Activated naive CD8-positive, alpha-beta T cell treated with anti-CD3 and anti-CD28 coated beads, Interleukin-2, amount 10 ng/mL, durations not matched to agents 7 days and 5 days (primary cell): ENCODE measurements at regions not wholly inside any gene's neighbourhood (a gene's known extent, or its start where the extent isn't known, plus 50 kb on each side); places are given as distances from the start of the nearest gene placed in this dataset.

Experiments
- ATAC-seq: fragments of 150-1000 bp; cut with Tn5 transposase; one replicate; pipeline ENCODE4 v1.10.0; 2021; ENCODE audit warnings: low read depth, moderate library complexity
- POLR2A ChIA-PET: fragments of 350-600 bp; sonication (Branson Sonifier 250); formaldehyde crosslinking; loops from one replicate; lab custom pipeline; 2021; ENCODE audit warnings: antibody characterized with exemption; lab: Charles Lee
- DNase-seq: peaks from one replicate; pipeline ENCODE4 v3.0.0; 2021
- H3K27ac Mint-ChIP-seq: one replicate; pipeline ENCODE4 v1.8.0; 2022; ENCODE audit warnings: mild to moderate bottlenecking, mixed read lengths
- H3K27me3 Mint-ChIP-seq: one replicate; pipeline ENCODE4 v1.8.0; 2022; ENCODE audit warnings: mild to moderate bottlenecking, moderate library complexity, mixed read lengths
- H3K36me3 Mint-ChIP-seq: one replicate; pipeline ENCODE4 v1.8.0; 2021; ENCODE audit warnings: mild to moderate bottlenecking, mixed read lengths
- H3K4me1 Mint-ChIP-seq: one replicate; pipeline ENCODE4 v1.8.0; 2021; ENCODE audit warnings: mixed read lengths
- H3K4me3 Mint-ChIP-seq: one replicate; pipeline ENCODE4 v1.8.0; 2022; ENCODE audit warnings: mild to moderate bottlenecking, moderate library complexity, mixed read lengths
- H3K9me3 Mint-ChIP-seq: one replicate; pipeline ENCODE4 v1.8.0; 2021; ENCODE audit warnings: mixed read lengths

GRCh38 chr1:177377866-177378265 lies 207.1 kb downstream of the BRINP2 start:
- Mint-ChIP-seq H3K27ac (no peak overlapping the region), H3K4me1 (no peaks in the 10 kb centered on the region), H3K36me3 (no peaks in the 10 kb centered on the region), H3K9me3 (peaks cover 5% of the 10 kb centered on the region), H3K27me3 (no peaks in the 10 kb centered on the region), H3K4me3 (no peak overlapping the region)
- POLR2A ChIA-PET, result no interaction called here
- ATAC-seq, result no peak
- no peak for DNase-seq

GRCh38 chr1:177368255-177368654 lies 197.5 kb downstream of the BRINP2 start:
- POLR2A ChIA-PET, result no interaction called here
- ATAC-seq, result no peak
- Mint-ChIP-seq H3K9me3 (no peaks in the 10 kb centered on the region), H3K4me1 (peaks cover 1% of the 10 kb centered on the region), H3K4me3 (no peak overlapping the region), H3K36me3 (no peaks in the 10 kb centered on the region), H3K27ac (no peak overlapping the region), H3K27me3 (no peaks in the 10 kb centered on the region)
- no peak for DNase-seq

GRCh38 chr1:177366091-177366490 lies 195.3 kb downstream of the BRINP2 start:
- no peaks in the 10 kb centered on the region for H3K27me3 Mint-ChIP-seq
- no peaks in the 10 kb centered on the region for H3K9me3 Mint-ChIP-seq
- POLR2A ChIA-PET, result no interaction called here
- no peak for DNase-seq
- no peak overlapping the region for H3K27ac Mint-ChIP-seq
- ATAC-seq, result no peak
- peaks cover 1% of the 10 kb centered on the region for H3K4me1 Mint-ChIP-seq
- H3K4me3 Mint-ChIP-seq, result no peak overlapping the region
- no peaks in the 10 kb centered on the region for H3K36me3 Mint-ChIP-seq

GRCh38 chr1:177360791-177361190 lies 190.0 kb downstream of the BRINP2 start:
- H3K4me3 Mint-ChIP-seq, result no peak overlapping the region
- H3K9me3 Mint-ChIP-seq, result no peaks in the 10 kb centered on the region
- H3K36me3 Mint-ChIP-seq, result no peaks in the 10 kb centered on the region
- POLR2A ChIA-PET, result no interaction called here
- DNase-seq, result no peak
- H3K4me1 Mint-ChIP-seq, result no peaks in the 10 kb centered on the region
- no peak for ATAC-seq
- H3K27me3 Mint-ChIP-seq, result no peaks in the 10 kb centered on the region
- H3K27ac Mint-ChIP-seq, result no peak overlapping the region

- H3K27ac Mint-ChIP-seq, result no peak overlapping the region
- no peaks in the 10 kb centered on the region for H3K4me1 Mint-ChIP-seq
- no peaks in the 10 kb centered on the region for H3K27me3 Mint-ChIP-seq
- POLR2A ChIA-PET, result no interaction called here
- no peaks in the 10 kb centered on the region for H3K36me3 Mint-ChIP-seq
- DNase-seq, result no peak
- no peaks in the 10 kb centered on the region for H3K9me3 Mint-ChIP-seq
- H3K4me3 Mint-ChIP-seq, result no peak overlapping the region
- ATAC-seq, result no peak
These were observed 186.1 kb downstream of the BRINP2 start for GRCh38 chr1:177356674-177357435.

GRCh38 chr1:177355575-177355974 lies 184.8 kb downstream of the BRINP2 start:
- POLR2A ChIA-PET, result no interaction called here

GRCh38 chr1:177354247-177354646 lies 183.5 kb downstream of the BRINP2 start:
- Mint-ChIP-seq H3K36me3 (no peaks in the 10 kb centered on the region), H3K4me3 (no peak overlapping the region), H3K9me3 (no peaks in the 10 kb centered on the region), H3K4me1 (no peaks in the 10 kb centered on the region), H3K27ac (no peak overlapping the region), H3K27me3 (no peaks in the 10 kb centered on the region)
- no peak for DNase-seq
- POLR2A ChIA-PET, result no interaction called here
- ATAC-seq, result no peak

More at GRCh38 chr1:177355575-177355974, 184.8 kb downstream of the BRINP2 start:
- Mint-ChIP-seq H3K4me1 (no peaks in the 10 kb centered on the region), H3K27ac (no peak overlapping the region), H3K36me3 (no peaks in the 10 kb centered on the region), H3K27me3 (no peaks in the 10 kb centered on the region), H3K9me3 (no peaks in the 10 kb centered on the region), H3K4me3 (no peak overlapping the region)
- ATAC-seq (no peak), DNase-seq (no peak)

GRCh38 chr1:177351361-177352108 lies 180.8 kb downstream of the BRINP2 start:
- H3K27ac Mint-ChIP-seq, result no peak overlapping the region
- POLR2A ChIA-PET, result no interaction called here

GRCh38 chr1:177346790-177347359 lies 176.1 kb downstream of the BRINP2 start:
- no peaks in the 10 kb centered on the region for H3K9me3 Mint-ChIP-seq
- no peak overlapping the region for H3K4me3 Mint-ChIP-seq
- H3K36me3 Mint-ChIP-seq, result no peaks in the 10 kb centered on the region
- no peaks in the 10 kb centered on the region for H3K4me1 Mint-ChIP-seq
- DNase-seq, result no peak
- POLR2A ChIA-PET, result no interaction called here
- ATAC-seq, result no peak
- H3K27ac Mint-ChIP-seq, result no peak overlapping the region
- no peaks in the 10 kb centered on the region for H3K27me3 Mint-ChIP-seq

More at GRCh38 chr1:177351361-177352108, 180.8 kb downstream of the BRINP2 start:
- H3K4me3 Mint-ChIP-seq, result no peak overlapping the region
- no peaks in the 10 kb centered on the region for H3K9me3 Mint-ChIP-seq
- no peak for ATAC-seq
- no peaks in the 10 kb centered on the region for H3K4me1 Mint-ChIP-seq
- DNase-seq, result no peak
- no peaks in the 10 kb centered on the region for H3K27me3 Mint-ChIP-seq
- H3K36me3 Mint-ChIP-seq, result no peaks in the 10 kb centered on the region

GRCh38 chr1:177343445-177343844 lies 172.7 kb downstream of the BRINP2 start:
- ATAC-seq, result no peak
- Mint-ChIP-seq H3K4me1 (no peaks in the 10 kb centered on the region), H3K9me3 (no peaks in the 10 kb centered on the region), H3K27ac (no peak overlapping the region), H3K36me3 (no peaks in the 10 kb centered on the region), H3K27me3 (no peaks in the 10 kb centered on the region), H3K4me3 (no peak overlapping the region)
- no peak for DNase-seq
- POLR2A ChIA-PET, result no interaction called here

GRCh38 chr1:177341773-177342172 lies 171.0 kb downstream of the BRINP2 start:
- POLR2A ChIA-PET, result no interaction called here
- no peaks in the 10 kb centered on the region for H3K9me3 Mint-ChIP-seq
- no peaks in the 10 kb centered on the region for H3K27me3 Mint-ChIP-seq
- no peaks in the 10 kb centered on the region for H3K36me3 Mint-ChIP-seq
- no peak overlapping the region for H3K4me3 Mint-ChIP-seq
- DNase-seq (no peak), ATAC-seq (no peak)
- H3K27ac Mint-ChIP-seq, result no peak overlapping the region
- no peaks in the 10 kb centered on the region for H3K4me1 Mint-ChIP-seq

GRCh38 chr1:177340601-177341067 lies 169.9 kb downstream of the BRINP2 start:
- no peak overlapping the region for H3K27ac Mint-ChIP-seq
- no peaks in the 10 kb centered on the region for H3K36me3 Mint-ChIP-seq
- H3K4me3 Mint-ChIP-seq, result no peak overlapping the region
- ATAC-seq, result no peak
- POLR2A ChIA-PET, result no interaction called here
- H3K27me3 Mint-ChIP-seq, result no peaks in the 10 kb centered on the region
- H3K4me1 Mint-ChIP-seq, result no peaks in the 10 kb centered on the region
- H3K9me3 Mint-ChIP-seq, result no peaks in the 10 kb centered on the region
- DNase-seq, result no peak

GRCh38 chr1:177338376-177338775 lies 167.6 kb downstream of the BRINP2 start:
- H3K4me3 Mint-ChIP-seq, result no peak overlapping the region
- no peak for ATAC-seq
- H3K9me3 Mint-ChIP-seq, result no peaks in the 10 kb centered on the region
- no peaks in the 10 kb centered on the region for H3K4me1 Mint-ChIP-seq
- no peak for DNase-seq
- H3K27me3 Mint-ChIP-seq, result no peaks in the 10 kb centered on the region
- no peaks in the 10 kb centered on the region for H3K36me3 Mint-ChIP-seq
- no peak overlapping the region for H3K27ac Mint-ChIP-seq
- POLR2A ChIA-PET, result no interaction called here

- Mint-ChIP-seq H3K36me3 (no peaks in the 10 kb centered on the region), H3K27me3 (no peaks in the 10 kb centered on the region), H3K4me3 (no peak overlapping the region), H3K4me1 (no peaks in the 10 kb centered on the region), H3K27ac (no peak overlapping the region), H3K9me3 (peaks cover 1% of the 10 kb centered on the region)
- DNase-seq, result no peak
- POLR2A ChIA-PET, result no interaction called here
- ATAC-seq, result no peak
These were observed 164.1 kb downstream of the BRINP2 start for GRCh38 chr1:177334903-177335302.
